AG04449 (cell line): ENCODE measurements at regions not wholly inside any gene's neighbourhood (a gene's known extent, or its start where the extent isn't known, plus 50 kb on each side); places are given as distances from the start of the nearest gene placed in this dataset.

ENCODE experiments used
- CTCF ChIA-PET: fragments of 350-600 bp; formaldehyde crosslinking; extraction: SDS; loops from one replicate; lab custom pipeline; 2021; ENCODE audit warnings: antibody characterized with exemption; lab: Yijun Ruan, JAX
- POLR2A ChIA-PET: fragments of 400-600, 350-600 bp; formaldehyde crosslinking; extraction: SDS; loops from one replicate; lab custom pipeline; 2020; ENCODE audit warnings: antibody characterized with exemption, inconsistent platforms; lab: Yijun Ruan, JAX
- DNase-seq: peaks from one replicate; pipeline ENCODE4 v3.0.0-alpha.2; 2010; ENCODE audit warnings: low read depth, low spot score
- H3K4me3 ChIP-seq: 2 replicates; pipeline ENCODE4 v1.5.1; 2011; ENCODE audit warnings: low read depth, mild to moderate bottlenecking, control low read depth, low read length
- CTCF ChIP-seq: IDR thresholded peaks from one replicate; pipeline ENCODE4 v1.5.1; 2011; ENCODE audit warnings: mild to moderate bottlenecking, moderate library complexity, low read length, control low read depth, inconsistent platforms; ENCODE audit not compliant: insufficient read depth; ENCODE audit errors: missing control alignments

- POLR2A ChIA-PET = no interaction called here
- CTCF ChIA-PET = no interaction called here
- no peak overlapping the region for H3K4me3 ChIP-seq
- DNase-seq = no peak
- no peak for TF ChIP-seq CTCF
Observed at GRCh38 chr6:91477688-91478087, 890.8 kb upstream of the MAP3K7 start.

- DNase-seq = no peak
- POLR2A ChIA-PET = no interaction called here
Observed at GRCh38 chr6:91476000-91476399, 889.1 kb upstream of the MAP3K7 start.

GRCh38 chr6:91465393-91465792, 878.5 kb upstream of the MAP3K7 start:
- no peak for DNase-seq
- POLR2A ChIA-PET = no interaction called here
- no peak overlapping the region for H3K4me3 ChIP-seq
- CTCF ChIA-PET = no interaction called here
- no peak for TF ChIP-seq CTCF

More at GRCh38 chr6:91476000-91476399, 889.1 kb upstream of the MAP3K7 start:
- H3K4me3 ChIP-seq = no peak overlapping the region
- CTCF ChIA-PET = no interaction called here
- TF ChIP-seq CTCF = no peak

- no peak for TF ChIP-seq CTCF
- ChIA-PET CTCF (no interaction called here), POLR2A (no interaction called here)
- H3K4me3 ChIP-seq = no peak overlapping the region
- DNase-seq = no peak
Observed at GRCh38 chr6:91464718-91465117, 877.8 kb upstream of the MAP3K7 start.

- ChIA-PET POLR2A (no interaction called here), CTCF (no interaction called here)
- H3K4me3 ChIP-seq = no peak overlapping the region
- no peak for DNase-seq
- no peak for TF ChIP-seq CTCF
Observed at GRCh38 chr6:91464201-91464600, 877.3 kb upstream of the MAP3K7 start.

GRCh38 chr6:91462241-91462640, 875.4 kb upstream of the MAP3K7 start:
- CTCF ChIA-PET = no interaction called here
- POLR2A ChIA-PET = no interaction called here
- H3K4me3 ChIP-seq = no peak overlapping the region
- TF ChIP-seq CTCF = no peak
- DNase-seq = no peak
